Muscle of back (tissue), 3 donors: ENCODE measurements at regions not wholly inside any gene's neighbourhood (a gene's known extent, or its start where the extent isn't known, plus 50 kb on each side); places are given as distances from the start of the nearest gene placed in this dataset.

Experiments
- DNase-seq, 3 donors: peaks; one replicate each; pipeline versions ENCODE4 v3.0.0 to v3.0.0-alpha.2; 2013

DNA sequence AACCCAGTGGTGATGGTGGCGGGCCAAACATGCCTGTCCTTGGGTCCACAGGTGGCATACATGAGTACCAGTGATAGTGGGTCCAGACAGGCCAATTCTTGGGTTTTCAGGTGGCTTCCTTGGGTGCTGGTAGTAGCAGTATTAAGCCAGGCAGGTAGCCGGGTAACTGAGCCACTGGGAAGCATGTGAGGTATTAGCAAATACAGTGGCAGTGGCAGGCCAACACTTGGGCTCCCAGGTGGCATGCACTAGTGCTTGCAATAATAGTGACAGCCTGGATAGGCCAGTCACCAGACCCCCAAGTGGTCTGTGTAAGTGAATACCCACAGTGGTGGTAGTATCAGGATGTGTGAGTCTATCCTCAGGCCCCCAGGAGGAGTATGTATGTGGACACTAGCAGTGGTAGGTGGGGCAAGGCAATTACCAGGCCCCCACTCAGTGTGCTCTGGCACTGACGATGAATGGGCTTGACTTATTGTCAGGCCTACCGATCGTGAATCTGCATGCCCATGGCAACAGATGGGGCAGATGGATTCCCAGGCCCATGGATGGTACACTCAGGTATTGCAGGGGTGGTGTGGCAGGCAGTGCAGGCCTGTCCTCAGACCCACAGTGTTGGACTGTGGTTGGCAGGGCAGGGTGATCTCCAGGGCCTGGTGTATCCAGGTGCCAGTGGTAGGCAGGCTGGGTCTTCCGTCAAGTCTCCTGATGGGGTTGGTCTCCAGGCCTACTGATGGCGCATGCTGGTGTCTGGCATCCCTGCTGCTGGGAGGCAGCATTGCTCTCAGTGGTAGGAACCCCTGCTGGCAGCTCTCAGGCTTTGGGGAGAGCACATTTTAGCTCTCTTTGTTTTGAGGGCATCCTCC lies 840.7 kb downstream of the FAM181B start:
- DNase-seq, result no peak

DNA sequence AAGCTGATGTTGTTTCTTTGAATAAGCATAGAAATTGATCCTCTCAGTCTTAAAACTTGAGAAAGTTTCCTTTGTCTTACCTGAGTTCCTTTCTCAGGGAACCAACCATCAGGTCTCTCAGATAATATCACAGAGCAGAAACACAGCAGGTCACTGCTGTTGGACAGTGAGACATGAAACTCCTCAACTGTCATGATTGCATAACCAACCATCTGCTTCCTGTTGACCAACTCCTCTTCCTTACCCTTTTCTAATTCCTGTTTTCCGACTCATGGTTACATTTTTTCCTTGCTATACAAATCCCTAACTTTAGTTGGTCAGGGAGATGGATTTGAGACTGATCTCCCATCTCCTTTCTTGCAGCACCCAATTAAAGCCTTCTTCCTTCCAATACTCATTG lies 845.3 kb downstream of the FAM181B start:
- DNase-seq, result no peak

DNA sequence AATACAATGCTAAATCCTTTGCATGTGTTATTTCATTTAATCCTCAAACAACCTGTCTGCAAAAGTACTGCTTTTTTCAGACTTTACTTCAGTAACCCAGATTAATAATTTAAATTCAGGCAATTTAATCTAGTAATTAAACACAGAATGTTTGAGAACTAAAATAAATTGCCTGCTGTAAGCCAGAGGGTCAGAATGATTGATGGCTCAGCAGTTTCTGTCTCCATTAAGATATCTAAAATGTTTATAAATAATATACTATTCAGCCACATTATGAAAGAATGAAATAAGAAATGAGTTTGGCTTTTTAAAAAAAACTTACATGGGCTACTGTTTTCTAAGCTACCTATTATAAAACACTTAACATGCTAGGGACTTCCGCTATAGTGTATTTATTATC lies 846.0 kb downstream of the FAM181B start:
- DNase-seq, result no peak

DNA sequence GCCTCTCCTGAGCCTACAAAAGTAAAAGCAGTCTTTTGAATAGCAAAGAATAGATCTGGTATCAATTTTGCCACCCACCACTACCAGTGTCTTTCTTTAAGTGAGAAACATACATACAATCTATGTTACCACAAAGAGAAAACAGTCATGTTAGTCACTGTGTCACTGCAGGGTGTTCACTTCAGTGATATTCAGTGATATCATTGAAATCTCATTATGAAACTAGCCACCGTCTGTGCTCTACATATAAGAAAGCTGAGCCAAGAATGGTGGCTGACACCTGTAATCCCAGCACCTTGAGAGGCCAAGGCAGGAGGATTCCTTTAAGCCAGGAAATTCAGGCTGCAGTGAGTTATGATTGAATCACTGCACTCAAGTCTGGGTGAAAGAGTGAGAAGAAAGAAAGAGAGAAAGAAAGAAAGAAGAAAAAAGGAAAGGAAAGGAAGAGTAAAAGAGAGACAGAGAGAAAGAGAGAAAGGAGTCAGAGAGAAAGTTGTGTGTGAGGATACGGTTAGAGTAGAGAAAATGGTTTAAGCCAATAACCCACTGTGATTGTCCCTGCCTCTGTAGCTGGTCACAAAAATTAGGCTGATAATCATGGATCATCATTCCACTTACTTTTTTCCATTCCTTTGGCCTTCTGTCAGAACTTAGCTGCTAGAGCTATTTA lies 847.1 kb downstream of the FAM181B start:
- DNase-seq, result no peak

DNA sequence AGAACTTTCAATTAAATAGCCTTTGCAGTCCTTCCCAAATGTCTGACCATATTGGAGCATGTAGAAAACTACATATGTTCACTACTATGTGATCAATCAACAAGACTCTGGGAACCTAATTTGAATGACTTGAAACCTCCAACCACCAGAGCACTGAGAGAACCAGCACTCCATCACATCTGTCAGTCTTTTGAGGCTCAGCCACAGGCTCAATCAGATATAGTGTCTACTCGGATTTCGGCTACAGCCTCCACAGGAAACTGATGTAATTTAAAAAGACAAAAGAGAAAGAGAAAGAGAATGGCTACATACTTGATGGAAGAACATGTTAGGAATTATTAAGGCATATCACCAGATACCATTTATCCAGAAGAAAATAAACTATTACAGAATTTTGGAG lies 859.0 kb downstream of the FAM181B start:
- no peak for DNase-seq

DNA sequence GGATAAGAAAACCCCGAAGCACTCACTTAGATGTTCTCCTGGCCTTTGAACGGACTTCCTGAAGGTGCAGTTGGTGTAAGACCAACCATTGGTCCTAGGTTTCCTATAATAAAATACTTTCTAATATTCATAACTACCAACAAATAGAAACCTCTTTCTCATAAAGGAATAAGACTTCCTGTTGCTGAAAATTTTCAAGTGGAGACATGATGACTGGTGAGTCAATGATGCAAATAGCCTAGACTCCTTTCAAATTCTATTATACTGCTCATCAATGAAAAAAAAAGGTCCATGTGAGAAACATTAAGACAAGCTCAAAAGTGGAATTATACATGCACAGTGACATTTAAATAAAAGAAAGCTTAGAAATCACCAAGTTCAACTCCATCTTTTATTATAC lies 862.8 kb downstream of the FAM181B start:
- no peak for DNase-seq

DNA sequence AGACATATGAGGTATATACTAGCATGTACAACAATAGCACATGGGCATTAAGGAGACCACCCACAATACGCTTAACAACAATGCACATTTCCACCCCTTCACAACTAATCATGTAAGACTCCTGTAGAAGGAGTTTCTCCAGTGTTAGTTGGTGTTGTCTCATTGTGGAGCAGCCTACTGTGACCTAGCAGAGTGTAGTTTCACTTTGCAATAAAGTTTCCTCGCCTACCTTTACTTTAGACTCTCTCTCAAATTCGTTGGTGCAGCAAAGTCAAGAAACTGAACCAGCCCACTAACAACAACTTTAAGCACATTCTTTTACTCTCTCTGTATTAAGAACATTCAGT lies 863.6 kb downstream of the FAM181B start:
- DNase-seq, result no peak

DNA sequence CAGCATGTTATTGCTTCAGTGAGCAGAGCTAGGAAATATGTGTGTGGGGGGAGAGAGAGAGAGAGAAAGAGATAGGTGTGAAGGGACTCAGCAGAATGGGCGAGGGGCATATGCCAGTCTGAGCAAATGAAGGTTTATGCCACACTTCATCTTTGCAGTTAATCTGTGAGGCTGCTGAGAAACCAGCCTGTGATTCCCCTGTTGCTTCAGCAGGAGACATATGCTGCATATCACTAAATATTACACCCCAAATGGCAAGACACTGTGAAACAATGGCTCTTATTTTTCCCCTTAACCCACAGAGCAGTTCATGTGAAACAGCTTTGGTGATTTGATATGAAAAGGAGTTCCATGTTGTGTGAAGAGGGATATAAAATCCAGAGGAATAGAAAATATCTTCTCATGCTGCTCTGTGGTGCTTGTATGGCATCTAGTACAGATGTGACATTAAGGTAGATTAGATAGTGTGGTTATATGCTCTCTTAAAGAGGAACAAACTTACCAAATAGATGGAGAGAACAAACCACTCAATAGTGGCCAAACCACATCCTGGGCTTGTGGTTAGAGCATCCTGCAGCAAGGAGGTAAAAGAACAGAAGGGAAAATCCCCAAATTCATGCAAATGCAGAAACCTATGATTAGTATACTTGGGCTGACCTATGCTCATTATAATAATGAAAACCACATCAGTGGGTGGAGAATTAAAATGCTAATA lies 864.2 kb downstream of the FAM181B start:
- peak in 2 of 3 donors; percentile 7 to 9 for DNase-seq

DNA sequence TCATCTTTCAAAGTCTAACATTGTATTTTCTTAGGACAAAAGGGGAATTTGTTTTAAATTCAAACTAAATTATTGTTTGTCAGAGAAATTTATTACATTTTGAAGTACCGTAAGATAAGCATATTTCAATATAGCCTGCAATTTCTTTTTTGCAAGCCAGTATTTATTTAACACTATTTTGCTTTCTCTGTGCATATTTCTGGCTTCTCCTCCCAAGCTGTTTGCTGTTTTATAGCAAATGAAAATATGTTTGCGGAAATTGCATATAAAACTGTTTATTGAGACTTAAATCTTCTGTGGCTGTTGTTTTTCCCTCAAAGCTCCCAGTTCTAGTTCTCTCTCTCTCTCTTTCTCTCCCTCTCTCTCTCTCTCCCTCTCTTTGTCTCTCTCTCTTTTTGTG lies 866.8 kb downstream of the FAM181B start:
- DNase-seq, result no peak

DNA sequence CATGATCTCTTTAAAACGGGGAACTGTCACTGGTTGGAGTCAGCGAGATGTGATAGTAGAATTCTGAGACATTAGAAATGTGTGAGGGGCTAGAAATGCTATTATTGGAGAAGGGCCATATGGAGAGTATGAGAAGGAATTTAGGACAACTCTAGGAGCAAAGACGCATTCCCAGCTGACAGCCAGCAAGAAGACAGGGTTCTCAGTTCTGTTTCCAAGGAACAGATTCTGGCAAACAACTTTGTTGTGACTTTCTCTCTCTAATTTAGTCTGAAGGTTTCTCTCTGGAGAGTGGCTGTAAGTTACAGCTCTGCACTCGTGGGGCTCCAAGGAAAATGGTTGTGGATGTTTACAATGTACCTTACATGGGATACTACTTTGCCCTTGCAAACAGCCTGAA lies 876.3 kb downstream of the FAM181B start:
- no peak for DNase-seq

DNA sequence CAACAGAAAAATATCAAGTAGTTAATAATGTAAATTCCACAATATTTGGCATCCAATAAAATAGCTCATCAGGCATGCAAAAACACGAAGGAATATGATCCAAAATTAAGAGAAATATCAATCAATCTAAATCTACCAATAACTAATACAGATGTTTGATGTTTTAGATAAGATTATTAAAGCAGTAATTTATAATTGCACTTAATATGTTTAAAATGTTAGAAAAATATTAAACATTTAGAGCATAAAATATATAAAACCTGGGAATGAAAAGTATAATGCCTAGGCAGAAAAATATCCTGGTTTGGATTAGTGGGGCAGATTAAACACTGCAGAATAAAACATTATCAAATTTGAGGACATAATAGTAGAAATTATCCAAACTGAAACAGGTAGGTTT lies 879.9 kb downstream of the FAM181B start:
- no peak for DNase-seq

DNA sequence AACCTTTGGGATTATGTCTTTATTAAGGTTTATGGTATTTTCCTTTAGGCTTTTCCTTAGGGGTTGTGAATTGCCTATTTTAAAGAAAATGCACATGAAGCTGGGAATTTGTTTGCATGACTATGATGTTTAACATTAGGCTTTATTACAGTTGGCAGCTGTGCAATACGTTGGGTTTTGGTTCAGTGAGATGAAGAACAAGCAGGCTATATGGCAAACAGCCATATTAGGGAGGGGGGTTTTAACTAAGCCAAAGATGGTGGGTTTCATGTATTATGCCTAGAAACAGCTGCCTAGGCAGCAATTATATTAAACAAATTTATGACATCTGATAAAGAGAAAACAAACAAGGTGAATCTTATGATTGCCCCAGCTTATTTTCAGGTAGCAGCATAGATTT lies 880.8 kb downstream of the FAM181B start:
- DNase-seq, result no peak

DNA sequence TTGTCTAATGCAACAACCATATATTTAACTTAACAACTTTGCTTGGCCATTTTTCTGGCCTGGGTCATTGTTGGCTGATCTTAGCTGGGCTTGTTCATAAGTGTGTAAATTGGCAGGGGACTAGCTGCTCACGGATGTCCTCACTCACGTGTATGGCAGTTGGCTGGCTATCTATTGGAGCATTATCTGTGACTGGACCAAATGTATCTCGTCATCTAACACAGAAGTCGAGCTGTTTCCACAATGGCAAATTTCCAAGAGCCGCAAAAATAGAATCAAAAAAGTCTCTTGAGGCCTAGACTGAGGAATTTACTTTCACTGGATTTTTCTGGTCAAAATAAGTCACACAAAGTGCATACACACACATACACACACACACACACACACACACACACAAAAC lies 893.3 kb downstream of the FAM181B start:
- DNase-seq, result peak; percentile 26 to 58 (median 27)

DNA sequence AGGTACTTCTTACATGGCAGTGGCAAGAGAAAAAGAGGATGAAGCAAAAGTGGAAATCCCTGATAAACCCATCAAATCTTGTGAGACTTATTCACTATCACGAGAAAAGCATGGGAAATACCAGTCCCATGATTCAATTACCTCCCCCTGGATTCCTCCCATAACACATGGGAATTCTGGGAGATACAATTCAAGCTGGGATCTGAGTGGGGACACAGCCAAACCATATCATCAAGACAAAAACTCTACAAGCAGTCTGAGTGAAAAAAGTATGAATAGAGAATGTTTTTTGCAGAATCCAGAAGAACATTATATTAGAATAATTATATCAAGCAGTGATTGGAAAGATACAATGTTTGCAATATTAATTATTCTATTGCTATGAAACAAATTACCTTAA lies 893.7 kb downstream of the FAM181B start:
- DNase-seq, result peak in 1 of 3 donors; percentile 8

DNA sequence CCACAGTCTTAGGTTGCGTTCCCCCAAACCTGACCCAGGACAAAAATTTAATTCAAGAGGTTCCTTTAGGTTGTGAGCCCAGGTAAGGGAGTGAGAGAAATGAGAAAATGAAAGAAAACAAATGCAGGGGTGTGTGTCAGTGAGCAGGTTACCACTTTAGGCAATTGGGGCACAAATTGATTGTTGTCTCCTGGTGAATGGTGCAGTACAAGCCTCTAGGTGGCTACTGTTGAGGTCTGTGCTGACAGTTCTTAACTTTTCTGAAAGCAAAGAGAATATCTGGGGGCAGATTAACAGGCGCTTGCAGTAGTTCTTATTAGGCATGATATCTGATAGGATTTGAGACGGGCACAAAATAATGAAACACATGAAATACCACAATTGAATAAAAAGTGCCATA lies 894.6 kb downstream of the FAM181B start:
- no peak for DNase-seq

DNA sequence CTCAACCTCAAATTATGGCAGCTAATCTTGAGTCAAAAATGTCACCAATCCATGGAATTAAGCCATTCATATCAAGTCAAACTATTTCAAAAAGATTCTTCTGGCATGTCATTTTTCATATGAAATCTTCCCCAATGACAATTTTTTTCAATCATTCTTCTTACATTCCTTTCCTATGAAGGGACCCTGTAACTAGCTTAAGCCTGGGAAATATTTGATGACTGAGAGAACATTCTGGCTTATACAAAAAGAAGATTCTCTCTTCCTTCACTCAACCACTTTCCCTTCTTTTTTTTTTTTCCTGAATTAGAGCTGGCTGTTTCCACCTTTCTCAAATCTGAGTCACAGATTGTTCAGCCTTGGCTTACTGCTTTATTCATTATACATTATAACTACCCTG lies 903.7 kb downstream of the FAM181B start:
- DNase-seq, result no peak

DNA sequence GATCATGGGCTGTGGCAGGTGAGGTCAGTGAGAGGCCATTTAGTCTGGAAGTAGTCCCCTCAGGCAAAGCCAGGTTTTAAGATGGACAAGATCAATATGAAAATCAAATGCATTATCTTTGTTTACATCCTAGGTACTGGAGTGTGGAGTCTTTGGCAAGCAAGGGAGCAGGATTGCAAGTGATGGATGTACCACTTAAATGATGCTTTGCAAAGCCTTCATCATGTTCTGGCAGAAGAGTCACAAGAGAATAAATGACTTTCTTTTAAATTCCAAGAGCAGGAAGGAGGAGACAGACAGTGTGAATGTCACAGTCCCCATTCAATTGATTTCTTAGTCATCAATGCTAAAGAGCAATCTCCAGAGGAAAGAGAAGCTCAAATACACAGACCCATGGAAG lies 908.3 kb downstream of the FAM181B start:
- no peak for DNase-seq

DNA sequence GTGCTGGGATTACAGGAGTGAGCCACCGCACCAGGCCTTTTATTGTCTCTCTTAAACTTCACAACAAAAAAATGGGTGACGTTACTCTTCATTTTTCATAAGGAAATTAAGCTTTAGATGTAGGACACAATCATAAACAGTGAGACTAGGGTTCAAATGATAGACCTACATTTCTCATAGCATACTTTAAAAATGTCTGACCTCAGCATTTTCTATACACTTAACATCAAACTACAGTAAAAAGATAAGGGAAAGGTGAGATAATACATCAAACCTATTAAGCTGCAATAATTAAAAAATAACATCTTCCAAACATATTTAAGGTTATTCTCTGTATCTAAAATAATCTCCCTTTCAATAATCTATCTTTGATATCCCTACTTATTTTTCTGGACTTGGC lies 914.2 kb downstream of the FAM181B start:
- no peak for DNase-seq

DNA sequence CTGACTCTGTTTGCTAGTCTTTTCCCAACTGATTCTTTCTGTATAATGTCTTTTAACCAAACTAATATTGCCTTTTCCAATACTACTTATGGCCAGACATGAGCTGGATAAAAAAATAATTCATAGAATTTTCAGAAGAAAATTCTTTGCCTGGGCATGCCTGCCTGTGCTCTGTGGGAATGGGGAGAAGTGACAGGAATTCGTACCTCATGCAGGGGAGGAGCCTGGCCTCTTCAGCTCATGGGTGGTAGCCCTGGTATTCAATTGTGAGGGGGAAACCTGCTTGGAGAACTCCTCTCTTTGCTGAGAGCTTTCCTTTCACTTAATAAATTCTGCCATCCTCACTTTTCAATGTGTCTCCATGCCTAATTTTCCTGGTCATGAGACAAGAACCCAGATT lies 928.8 kb downstream of the FAM181B start:
- no peak for DNase-seq

DNA sequence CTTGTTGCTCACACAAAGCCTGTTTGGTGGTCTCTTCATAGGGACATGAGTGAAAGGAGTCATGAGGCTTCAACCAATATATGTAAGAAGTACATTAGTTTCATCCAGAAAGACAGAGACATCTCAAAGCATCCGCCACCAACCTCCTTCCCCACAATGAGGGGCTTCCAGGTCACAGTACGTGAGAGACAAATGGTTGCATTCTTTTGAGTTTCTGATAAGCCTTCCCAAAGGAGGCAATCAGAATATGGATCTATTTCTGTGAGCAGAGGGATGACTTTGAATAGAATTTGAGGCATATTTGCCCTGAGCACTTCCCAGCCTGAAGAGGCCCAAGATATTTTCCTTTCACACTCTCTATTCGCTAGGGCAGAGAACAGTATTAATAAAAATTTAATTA lies 931.1 kb downstream of the FAM181B start:
- no peak for DNase-seq

DNA sequence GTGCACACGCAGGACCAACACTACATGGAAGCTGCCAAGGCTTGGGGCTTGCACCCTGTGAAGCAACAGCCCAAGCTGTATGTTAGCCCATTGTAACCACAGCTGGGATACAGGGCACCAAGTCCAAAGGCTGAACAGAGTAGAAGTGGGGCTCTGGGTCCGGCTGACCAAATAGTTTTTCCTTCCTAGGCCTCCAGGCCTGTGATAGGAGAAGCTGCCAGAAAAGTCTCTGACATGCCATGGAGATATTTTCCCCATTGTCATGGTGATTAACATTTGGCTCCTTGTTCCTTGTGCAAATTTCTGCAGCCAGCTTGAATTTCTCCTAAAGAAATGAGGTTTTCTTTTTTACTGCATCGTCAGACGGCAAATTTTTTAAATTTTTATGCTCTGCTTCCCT lies 941.2 kb downstream of the FAM181B start:
- DNase-seq, result no peak

DNA sequence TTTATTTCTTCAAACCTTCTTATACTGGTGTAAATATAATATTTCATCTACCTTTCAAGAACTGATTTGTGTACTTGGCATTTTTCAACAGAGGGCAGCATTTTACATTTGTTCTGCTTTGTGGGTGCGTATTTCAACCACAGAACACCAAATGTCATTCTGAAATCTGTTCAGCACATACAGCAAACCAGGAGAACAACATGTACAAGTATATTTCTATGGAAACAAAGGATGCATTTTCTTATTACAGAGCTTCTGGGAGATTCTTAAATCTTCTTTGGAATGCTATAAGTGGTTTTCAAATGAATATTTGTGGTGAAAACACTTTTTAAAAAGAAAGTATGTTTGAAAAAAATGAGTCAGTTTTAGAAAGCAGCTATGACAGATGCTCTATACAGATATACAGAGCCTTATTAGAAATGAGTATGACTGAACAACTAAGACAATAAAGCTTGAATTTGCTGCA lies 946.0 kb downstream of the FAM181B start:
- peak in 2 of 3 donors; percentile 2 to 55 for DNase-seq

DNA sequence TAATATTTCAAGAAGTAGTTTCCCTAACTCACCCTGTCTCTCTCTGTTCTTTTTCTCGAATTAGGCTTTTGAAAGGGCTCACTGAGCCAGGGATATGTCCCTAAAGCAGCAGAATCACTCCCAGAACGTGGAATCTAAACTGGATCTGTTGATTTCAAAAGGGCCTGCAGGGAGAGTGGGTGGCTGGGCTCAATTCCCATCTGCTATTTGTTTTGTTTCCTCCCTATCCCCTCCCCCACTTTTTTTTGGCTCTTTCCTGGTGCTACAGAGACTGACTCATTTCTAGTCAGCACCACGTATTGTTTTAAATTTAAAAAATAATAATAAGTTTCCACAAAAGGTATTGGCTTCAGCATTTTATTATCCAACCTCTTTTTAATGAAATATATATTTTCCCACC lies 961.5 kb downstream of the FAM181B start:
- peak in 2 of 3 donors; percentile 10 to 23 for DNase-seq
